Right lobe of liver (tissue), 6 donors: ENCODE measurements at regions not wholly inside any gene's neighbourhood (a gene's known extent, or its start where the extent isn't known, plus 50 kb on each side); places are given as distances from the start of the nearest gene placed in this dataset.

Experiments used
- ATAC-seq, 4 donors: fragments of 200-7000 bp; cut with Tn5 transposase; one replicate each; pipeline ENCODE4 v1.9.1; 2020; ENCODE audit warnings: mild to moderate bottlenecking in 4 of 4, moderate library complexity in 4 of 4
- DNase-seq, 3 donors: peaks; one replicate each; pipeline ENCODE4 v3.0.0-alpha.2; 2020
- H3K27ac ChIP-seq, 3 donors: fragments of 200-600 bp; one replicate each; pipeline ENCODE4 v1.8.0; 2022
- H3K27me3 ChIP-seq, 2 donors: fragments of 200-600 bp; one replicate each; pipeline ENCODE4 v1.8.0; 2022
- H3K36me3 ChIP-seq, 4 donors: fragments of 200-600 bp; sonication (generic) in 1 of 4; one replicate each; pipeline versions ENCODE4 v1.5.1 to v1.8.0; 2017 to 2022; ENCODE audit warnings: control low read depth in 1 of 4
- H3K4me1 ChIP-seq, 4 donors: fragments of 200-600 bp; sonication (generic) in 1 of 4; one replicate each; pipeline versions ENCODE4 v1.5.1 to v1.8.0; 2017 to 2022; ENCODE audit warnings: control low read depth in 1 of 4
- H3K4me3 ChIP-seq, 3 donors: fragments of 200-600 bp; one replicate each; pipeline ENCODE4 v1.8.0; 2022
- H3K9me3 ChIP-seq, 4 donors: fragments of 200-600 bp; sonication (generic) in 1 of 4; one replicate each; pipeline versions ENCODE4 v1.5.1 to v1.8.0; 2017 to 2022; ENCODE audit warnings: control low read depth in 1 of 4
- CTCF ChIP-seq, 4 donors: fragments of 200-600 bp in 3 of 4; fragments of 450-650 bp in 1 of 4; IDR thresholded peaks; one replicate each; pipeline versions ENCODE4 v1.5.1 to v1.8.0; 2016 to 2022; ENCODE audit warnings: antibody characterized with exemption in 4 of 4, mild to moderate bottlenecking in 2 of 4
- POLR2A ChIP-seq: fragments of 450-650 bp; IDR thresholded peaks from one replicate; pipeline ENCODE4 v1.6.1; 2017; ENCODE audit warnings: antibody characterized with exemption, mild to moderate bottlenecking
- WGBS: methylation state at CpG from one replicate; pipeline ENCODE4 v1.1.6; 2018; ENCODE audit warnings: low coverage, low lambda C conversion rate; ENCODE audit not compliant: insufficient coverage; ENCODE audit errors: missing lambda C conversion rate; 5-methylcytosine and 5-hydroxymethylcytosine counted together
- intact Hi-C, 2 donors: fragments of 100-400 bp; cut with DNase I; formaldehyde crosslinking; loops; one replicate each; pipeline versions ENCODE4 v1.11.2 to v1.14.1; 2022
- donor health status: DM: no; HTN: yes; CAD: no.
- donor health status: DM: no; HTN: no; CAD: no.
- donor health status: DM: no; HTN: no; CAD: no.
- donor health status: DM: no; HTN: yes; CAD: no.
- donor health status: DM: no; HTN: yes; CAD: no.

GRCh38 chr13:76751278-76751677 is 134.9 kb downstream of the KCTD12 start:
- Histone ChIP-seq H3K4me1 (no peaks in the 10 kb centered on the region), H3K27me3 (no peaks in the 10 kb centered on the region), H3K27ac (no peak overlapping the region), H3K4me3 (no peak overlapping the region), H3K9me3 (no peaks in the 10 kb centered on the region), H3K36me3 (no peaks in the 10 kb centered on the region)
- 46% methylated on average over 3 of the region's 3 CpGs for WGBS
- ATAC-seq (peak in 2 of 4 donors; percentile 20 to 59), DNase-seq (no peak)
- intact Hi-C loops, result no loop called here
- TF ChIP-seq CTCF (IDR thresholded peaks at IDR 0.05) (no peak), POLR2A (no peak)

GRCh38 chr13:76750126-76750525 is 136.1 kb downstream of the KCTD12 start:
- Histone ChIP-seq H3K27ac (no peak overlapping the region), H3K36me3 (no peaks in the 10 kb centered on the region), H3K4me3 (no peak overlapping the region), H3K27me3 (no peaks in the 10 kb centered on the region), H3K4me1 (no peaks in the 10 kb centered on the region), H3K9me3 (no peaks in the 10 kb centered on the region)
- ATAC-seq (no peak), DNase-seq (no peak)
- intact Hi-C loops, result no loop called here
- no peak for TF ChIP-seq POLR2A
- TF ChIP-seq CTCF (IDR thresholded peaks at IDR 0.05), result no peak

- DNase-seq (no peak), ATAC-seq (peak; percentile 37 to 68 (median 44))
- Histone ChIP-seq H3K36me3 (no peaks in the 10 kb centered on the region), H3K4me3 (no peak overlapping the region), H3K27ac (no peak overlapping the region), H3K9me3 (no peaks in the 10 kb centered on the region), H3K4me1 (no peaks in the 10 kb centered on the region), H3K27me3 (no peaks in the 10 kb centered on the region)
- intact Hi-C loops, result no loop called here
- TF ChIP-seq CTCF (IDR thresholded peaks at IDR 0.05) (no peak), POLR2A (no peak)
- WGBS, result 21% methylated on average over 3 of the region's 3 CpGs
Observed at GRCh38 chr13:76745261-76746200, 140.7 kb downstream of the KCTD12 start.

- 27% methylated on average over 1 of the region's 1 CpG for WGBS
- no peaks in the 10 kb centered on the region for H3K27me3 ChIP-seq
- DNase-seq (no peak), ATAC-seq (no peak)
- no peak for TF ChIP-seq POLR2A
- TF ChIP-seq CTCF (IDR thresholded peaks at IDR 0.05), result no peak
- no peak overlapping the region for H3K4me3 ChIP-seq
- H3K36me3 ChIP-seq, result no peaks in the 10 kb centered on the region
- H3K9me3 ChIP-seq, result no peaks in the 10 kb centered on the region
- H3K4me1 ChIP-seq, result no peaks in the 10 kb centered on the region
- intact Hi-C loops, result no loop called here
- H3K27ac ChIP-seq, result no peak overlapping the region
Observed at GRCh38 chr13:76741624-76742023, 144.6 kb downstream of the KCTD12 start.
